A673 (cell line): ENCODE measurements at regions not wholly inside any gene's neighbourhood (a gene's known extent, or its start where the extent isn't known, plus 50 kb on each side); places are given as distances from the start of the nearest gene placed in this dataset.

Source experiments
- EZH2 ChIP-seq: fragments of 200-600 bp; sonication (generic); IDR thresholded peaks from 2 replicates; pipeline ENCODE4 v1.6.1; 2017; ENCODE audit warnings: borderline replicate concordance, low read depth, mild to moderate bottlenecking, mixed read lengths, antibody characterized with exemption, low read length; ENCODE audit not compliant: poor library complexity, severe bottlenecking
- TF ChIP-seq, protein P1 (sequence below): fragments of 300-800, 200-600 bp; sonication (generic); conservative IDR thresholded peaks from 2 replicates; pipeline ENCODE4 v1.5.1; 2017; ENCODE audit warnings: low read depth, mild to moderate bottlenecking, antibody characterized with exemption, low read length, moderate library complexity, mixed read lengths

- TF ChIP-seq, protein P1, sequence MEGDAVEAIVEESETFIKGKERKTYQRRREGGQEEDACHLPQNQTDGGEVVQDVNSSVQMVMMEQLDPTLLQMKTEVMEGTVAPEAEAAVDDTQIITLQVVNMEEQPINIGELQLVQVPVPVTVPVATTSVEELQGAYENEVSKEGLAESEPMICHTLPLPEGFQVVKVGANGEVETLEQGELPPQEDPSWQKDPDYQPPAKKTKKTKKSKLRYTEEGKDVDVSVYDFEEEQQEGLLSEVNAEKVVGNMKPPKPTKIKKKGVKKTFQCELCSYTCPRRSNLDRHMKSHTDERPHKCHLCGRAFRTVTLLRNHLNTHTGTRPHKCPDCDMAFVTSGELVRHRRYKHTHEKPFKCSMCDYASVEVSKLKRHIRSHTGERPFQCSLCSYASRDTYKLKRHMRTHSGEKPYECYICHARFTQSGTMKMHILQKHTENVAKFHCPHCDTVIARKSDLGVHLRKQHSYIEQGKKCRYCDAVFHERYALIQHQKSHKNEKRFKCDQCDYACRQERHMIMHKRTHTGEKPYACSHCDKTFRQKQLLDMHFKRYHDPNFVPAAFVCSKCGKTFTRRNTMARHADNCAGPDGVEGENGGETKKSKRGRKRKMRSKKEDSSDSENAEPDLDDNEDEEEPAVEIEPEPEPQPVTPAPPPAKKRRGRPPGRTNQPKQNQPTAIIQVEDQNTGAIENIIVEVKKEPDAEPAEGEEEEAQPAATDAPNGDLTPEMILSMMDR: 0 out of 2 replicates have a peak, but pooled peaks have one; percentile 22
- TF ChIP-seq EZH2: no peak
Observed at GRCh38 chr14:94717808-94718207, 52.1 kb downstream of the GSC start.
